SW 1271 (cell line): ENCODE measurements at regions not wholly inside any gene's neighbourhood (a gene's known extent, or its start where the extent isn't known, plus 50 kb on each side); places are given as distances from the start of the nearest gene placed in this dataset.

Experiments
- DNase-seq, 2 experiments: peaks; one replicate each; lab custom pipeline; 2025; lab: John Stamatoyannopoulos, UW

DNA sequence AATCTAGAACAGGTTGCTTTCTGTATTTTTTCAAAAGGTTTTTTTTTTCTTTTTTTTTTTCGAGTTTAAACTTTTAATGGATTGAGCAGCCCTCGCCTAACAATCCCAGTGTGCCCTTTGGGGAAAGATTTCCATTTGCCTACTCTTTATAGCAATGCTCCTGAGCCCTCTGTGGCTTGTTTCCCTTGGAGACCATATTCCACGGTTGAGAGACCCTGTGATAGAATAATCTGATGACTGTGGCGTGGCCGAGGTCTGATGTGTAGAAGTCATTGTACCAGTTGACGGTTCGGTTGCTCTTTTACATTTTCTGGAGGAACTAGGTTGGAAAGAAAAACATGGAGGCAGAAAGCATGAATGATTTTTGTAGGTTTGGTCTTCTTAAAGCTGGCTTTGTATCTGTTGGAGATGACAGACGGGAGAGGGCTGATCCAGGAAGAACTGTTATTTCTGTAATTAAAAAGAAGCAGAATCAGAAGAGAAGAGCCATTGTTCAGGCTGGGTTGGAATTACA, 305.7 kb upstream of the NRIP1 start:
- DNase-seq: no peak

DNA sequence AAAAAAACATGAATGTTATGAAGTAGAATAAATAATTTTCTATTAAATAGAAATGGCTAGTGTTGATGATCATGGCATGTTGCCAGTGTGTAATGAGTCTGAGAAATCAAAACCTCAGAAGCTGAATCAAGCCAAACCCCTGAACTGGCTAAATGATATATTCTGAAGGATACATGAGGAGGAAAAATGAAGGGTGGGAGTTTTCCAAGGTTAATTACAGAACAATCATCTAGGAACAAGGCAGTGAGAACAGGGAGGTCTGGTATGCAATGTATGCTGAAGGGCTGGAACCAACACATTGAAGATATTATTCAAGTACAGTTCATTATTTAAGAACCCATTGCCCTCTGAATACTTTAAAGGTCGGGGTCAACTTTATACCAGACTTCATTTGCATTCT, 309.1 kb upstream of the NRIP1 start:
- no peak for DNase-seq

DNA sequence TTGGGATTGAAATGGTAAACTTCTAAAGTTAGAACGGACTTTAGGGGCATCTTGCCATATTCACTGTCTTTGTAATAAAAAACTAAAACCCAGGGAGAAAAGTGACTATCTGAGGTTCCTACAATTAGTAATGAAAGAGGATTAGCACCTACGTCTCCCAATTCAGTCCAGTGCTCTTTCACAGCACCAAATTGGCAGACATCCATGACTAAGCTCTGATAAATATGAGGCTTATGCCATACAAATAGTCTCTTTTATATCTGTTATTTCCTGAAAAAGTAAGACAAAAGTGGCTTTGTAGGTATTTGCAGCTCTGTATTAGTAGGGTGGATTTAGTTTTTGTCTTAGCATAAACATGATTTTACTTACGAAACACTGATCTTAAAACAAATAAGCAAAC, 315.0 kb upstream of the NRIP1 start:
- no peak for DNase-seq

DNA sequence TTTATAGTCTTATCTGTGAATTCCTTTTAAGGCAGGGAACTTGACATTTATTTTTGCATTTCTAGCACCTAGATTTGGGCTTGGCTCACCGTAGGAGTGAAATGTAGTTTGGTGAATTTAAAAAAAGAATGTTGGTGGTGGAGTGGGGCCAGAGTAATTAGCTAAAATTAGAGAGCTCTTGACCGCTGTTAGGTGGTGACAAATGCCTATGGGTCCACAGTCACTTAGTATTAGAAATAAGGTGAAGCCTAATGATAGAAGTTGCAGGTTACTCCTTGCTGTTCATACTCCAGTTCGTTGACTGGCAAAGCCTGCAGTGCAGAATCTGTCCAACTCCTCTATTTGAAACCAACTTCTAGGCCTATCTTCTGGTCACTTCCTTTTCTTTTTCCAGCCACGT, 318.8 kb upstream of the NRIP1 start:
- DNase-seq: no peak

DNA sequence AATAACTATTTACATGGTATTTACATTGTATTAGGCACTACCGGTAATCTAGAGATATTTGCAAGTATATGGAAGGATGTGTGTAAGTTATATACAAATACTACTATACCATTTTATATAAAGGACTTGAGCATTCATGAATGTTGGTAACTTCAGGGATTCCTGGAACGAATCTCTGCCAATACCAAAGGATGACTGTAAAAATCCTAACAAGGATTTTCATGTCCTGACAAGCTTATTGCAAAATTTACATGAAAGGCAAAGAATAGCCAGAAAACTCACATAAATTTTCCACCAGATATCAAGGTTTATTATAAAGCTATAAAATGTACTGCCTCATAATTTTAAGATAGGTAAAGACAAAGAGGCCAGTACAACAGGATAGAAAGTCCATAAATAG, 325.2 kb upstream of the NRIP1 start:
- no peak for DNase-seq

DNA sequence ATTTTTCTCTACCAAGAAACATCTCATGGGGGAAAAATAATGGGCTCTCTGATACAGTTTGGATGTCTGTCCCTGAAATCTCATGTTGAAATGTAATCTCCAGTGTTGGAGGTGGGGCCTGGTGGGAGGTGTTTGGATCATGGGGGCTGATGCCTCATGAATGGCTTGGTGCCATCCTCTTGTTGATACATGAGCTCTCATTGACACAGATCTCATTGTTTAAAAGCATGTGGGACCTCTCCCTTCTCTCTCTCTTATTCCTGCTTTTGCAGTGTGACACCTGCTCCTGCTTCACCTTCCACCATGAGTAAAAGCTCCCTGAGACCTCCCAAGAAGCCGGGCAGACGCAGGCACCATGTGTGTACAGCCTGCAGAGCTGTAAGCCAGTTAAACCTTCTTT, 332.5 kb upstream of the NRIP1 start:
- no peak for DNase-seq

DNA sequence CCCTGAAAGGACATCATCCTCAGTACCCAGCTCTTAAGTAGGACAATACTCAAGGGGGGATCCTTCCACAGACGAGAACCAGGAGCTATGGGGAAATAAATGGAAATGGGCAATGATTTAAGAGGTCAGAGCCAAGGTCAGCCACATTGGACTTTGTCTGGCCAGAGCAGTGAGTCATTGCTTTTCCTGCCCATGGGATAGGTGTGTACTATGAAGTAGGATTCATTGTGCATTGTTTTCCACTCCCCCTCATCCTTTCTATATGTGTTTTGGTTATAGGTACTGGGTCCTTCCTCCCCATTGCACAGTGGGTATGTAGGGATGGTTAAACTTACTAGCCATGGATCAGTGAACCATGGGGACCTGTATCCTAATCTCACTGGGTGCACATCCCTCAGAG, 328.9 kb upstream of the USP25 start:
- no peak for DNase-seq

DNA sequence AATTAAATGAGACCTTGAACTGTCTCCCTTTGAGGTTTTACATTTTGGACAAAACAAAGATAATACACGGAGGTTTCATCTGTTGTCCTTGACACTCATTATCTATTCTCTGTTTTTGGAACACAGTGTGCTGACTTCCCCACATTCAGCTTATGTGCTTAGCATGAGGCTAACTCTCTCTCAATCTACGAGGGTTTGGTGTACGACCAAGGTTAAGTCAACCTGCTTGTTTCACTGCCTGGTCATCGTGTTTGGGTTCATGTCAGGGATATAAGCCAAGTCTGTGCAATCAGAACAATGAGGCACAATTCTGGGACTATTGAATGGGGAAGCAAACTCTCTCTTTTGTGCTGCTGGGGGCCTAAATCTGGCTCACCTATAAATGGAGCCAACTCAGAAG, 328.5 kb upstream of the USP25 start:
- DNase-seq: no peak

DNA sequence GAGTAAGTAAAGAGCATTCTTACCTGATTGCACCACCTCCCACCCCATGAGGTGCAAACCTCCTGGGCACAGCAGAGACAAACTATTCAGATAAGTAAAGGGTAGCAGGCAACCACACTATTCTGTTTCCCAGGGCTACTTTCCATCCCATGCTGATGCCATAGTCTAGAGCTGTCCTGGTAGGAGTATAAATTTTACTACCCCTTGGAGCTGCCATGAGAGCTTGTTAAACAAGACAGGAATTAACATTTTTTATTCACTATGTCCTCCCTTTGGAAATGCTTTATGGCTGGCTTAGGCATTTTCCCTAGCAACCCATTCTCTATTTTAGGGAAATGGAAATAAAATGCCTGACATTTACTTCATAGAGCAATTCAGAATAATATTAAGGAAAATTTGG, 324.6 kb upstream of the USP25 start:
- DNase-seq: no peak

DNA sequence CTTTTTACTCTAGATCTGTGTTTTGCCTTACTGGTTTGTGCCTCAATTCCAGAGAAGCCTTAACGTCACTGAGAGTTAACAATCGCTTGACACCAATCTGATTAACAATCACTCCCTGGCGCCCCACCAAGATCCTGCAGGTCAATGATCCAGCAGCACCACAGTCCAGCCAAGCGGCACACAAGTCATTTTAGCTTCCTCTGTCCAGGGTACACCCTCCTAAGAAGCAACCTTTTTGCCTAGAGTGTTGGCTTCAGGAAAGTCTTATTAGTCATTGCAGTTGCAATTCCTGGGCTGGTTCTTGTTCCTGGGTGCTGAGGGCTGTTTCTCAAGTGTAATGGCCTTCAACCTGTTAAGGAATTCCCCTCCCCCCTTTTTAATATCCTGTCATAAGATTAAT, 323.0 kb upstream of the USP25 start:
- no peak for DNase-seq

DNA sequence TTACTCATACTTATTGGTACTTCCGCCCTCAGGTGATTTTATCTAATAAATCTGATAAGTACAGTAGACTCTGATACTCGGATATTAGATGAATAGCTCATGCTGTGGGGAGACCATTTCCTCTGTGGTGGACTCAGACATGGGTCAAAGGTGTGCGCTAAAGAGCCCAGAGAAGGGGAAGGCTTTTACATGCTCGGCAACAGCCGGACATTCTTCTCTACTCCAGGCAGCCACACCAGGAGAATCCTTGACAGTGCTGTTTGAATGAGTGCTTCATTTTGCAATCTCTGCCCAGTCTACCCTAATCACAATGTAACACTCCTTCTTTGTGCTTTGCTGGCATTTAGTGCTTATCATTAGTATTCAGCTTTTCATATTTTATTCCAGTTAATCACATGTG, 322.2 kb upstream of the USP25 start:
- no peak for DNase-seq

DNA sequence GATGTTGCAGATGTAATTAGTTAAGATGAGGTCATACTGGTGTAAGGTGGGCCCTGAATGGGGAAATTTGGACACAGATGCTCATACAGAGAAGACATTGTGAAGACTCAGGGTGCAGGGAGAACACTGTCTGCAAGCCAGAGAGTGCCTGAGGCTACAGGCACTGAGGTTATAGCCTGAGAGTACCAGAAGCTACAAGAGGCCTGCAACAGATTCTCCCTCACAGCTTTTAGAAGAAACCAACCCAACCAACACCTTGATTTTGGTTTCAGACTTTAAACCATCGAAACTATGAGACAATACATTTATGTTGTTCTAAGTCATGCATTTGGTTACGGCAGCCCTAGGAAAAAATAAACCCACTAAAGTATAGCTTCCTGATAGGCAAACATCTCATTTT, 321.7 kb upstream of the USP25 start:
- DNase-seq: no peak

DNA sequence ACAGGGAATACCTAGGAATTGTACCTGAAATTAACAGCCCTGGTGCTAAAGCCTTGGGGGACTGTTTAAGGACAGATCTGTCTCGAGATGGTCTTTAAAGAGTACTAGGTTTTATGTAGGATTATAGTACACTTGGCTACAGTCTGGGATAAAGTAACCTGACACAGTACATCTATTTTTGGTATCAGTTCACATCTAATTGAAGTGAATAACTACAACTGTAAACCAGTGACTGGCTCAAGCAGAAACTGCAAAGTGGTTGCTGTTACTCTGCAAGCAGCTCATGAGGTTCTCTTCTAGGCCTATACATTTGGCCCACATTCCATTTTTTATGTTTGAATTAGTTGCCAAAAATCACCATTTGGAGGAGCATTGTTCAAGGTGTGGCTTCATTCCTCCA, 320.8 kb upstream of the USP25 start:
- no peak for DNase-seq

DNA sequence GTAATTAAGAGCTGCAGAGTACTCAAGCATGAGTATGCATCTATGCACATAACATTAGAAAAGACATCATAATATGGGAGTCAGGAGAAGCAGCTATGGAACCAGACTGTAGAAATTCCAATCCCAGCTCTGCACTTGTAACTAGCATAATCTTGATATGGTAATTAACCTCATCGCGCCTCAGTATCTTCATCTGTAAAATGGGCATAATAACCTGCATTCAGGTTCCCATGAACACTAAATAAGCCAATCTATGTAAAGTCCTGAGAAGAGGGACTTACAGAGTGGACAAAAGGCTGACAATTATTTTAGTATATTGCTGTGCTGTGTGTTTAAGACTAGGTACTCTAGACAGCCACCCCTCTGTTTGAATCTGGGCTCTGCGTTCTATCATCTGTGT, 318.9 kb upstream of the USP25 start:
- DNase-seq: no peak

DNA sequence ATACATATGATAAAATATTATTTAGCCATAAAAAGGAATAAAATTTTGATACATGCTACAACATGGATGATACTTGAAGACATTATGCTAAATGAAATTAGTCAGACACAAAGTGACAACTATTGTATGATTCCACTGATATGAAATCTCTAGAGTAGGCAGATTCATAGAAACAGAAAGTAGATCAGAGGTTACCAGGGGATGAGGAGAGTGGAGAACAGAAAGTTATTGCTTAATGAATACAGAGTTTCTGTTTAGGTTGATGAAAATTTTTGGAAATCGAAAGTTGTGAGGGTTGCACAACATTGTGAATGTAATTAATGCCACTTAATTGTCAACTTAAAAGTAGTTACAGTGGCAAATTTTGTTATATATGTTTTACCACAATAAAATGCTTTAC, 315.7 kb upstream of the USP25 start:
- DNase-seq: no peak

DNA sequence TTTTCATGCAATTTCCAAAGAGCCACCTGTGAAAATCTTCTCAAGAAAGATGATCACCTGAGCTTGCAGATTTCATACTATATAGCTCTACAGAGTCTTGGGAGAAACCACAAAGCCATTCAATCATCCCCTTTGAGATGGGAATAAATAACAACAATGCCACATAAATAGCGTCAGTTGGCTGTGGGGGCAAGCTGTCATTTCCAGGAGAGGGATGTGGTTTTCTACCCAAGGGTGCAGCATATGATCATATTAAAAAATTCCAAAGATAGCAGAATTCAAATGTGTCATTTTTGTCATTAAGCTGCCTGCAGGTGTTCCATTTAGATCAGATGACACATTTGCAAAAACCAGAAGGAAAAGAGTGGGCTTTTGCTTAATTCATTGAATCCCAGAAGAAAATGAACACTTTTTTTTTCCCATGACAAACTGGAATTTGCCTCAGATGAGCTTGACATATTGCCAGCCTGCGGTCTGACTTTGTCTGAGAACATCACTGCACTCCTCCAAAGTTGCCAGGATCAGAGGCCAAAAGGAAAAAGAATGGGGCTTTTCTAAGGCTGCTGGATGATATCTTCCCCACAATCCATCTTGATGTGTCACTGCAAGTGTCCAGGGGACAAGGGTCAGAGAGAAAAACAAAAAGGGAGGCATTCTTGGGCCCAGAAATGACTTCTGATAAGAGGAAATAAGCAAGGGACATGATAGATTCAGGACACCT, 314.1 kb upstream of the USP25 start:
- DNase-seq: no peak

DNA sequence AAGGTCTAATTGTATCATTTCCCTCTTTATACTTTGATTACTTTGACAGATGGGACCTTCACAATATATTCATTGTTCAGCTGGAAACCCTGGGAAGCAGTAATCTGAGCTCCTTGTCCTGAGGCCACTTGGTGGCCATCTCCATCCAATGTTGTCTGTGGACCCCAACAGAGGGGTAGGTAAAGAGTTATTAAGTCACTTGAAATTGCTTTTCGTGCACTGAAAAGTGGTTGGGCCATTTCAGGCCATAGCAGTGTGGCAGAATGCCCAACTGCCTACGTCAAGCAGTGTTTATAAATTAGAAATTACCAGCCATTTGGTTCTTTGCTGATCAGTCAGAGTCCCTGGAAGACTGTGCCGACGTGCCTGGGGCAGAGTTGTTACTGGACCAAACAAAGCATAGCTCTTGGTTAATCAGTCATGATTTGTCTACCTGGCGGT, 308.3 kb upstream of the USP25 start:
- no peak for DNase-seq

DNA sequence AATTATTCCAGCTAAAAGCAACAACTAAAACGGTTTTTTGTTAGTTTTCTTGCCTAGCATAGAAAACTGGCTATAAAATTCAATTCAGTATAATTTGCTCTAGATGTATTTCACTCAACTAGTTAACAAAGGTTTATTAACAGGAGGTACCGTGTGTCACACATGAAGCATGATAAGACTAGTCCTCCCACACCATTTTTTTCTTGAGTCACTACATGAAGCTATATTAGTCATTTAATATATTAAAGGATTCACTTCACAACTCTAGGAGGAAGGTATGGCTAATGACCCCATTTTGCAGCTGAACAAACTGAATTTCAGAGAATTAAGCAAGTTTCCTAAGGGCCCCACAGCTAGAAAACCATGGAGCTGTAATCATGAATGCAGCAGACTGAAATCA, 307.8 kb upstream of the USP25 start:
- no peak for DNase-seq

DNA sequence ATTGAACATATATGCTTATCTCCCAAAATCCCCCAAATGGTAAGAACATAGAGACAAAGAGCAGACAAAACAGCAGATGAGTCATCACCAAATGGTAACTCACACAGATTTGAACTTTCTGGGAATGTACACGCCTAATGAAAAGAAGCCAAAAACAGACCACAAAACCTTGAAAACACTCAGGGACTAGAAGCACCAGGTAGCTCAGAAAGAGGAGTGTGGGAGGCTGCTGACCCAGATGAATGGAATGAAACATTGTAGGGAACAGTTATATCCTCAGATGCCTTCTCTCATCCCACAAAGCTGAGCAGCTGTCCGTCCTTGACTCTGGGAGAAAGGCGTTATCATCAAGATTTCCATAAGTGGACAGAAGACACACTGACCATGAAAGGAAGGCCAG, 307.0 kb upstream of the USP25 start:
- DNase-seq: no peak

DNA sequence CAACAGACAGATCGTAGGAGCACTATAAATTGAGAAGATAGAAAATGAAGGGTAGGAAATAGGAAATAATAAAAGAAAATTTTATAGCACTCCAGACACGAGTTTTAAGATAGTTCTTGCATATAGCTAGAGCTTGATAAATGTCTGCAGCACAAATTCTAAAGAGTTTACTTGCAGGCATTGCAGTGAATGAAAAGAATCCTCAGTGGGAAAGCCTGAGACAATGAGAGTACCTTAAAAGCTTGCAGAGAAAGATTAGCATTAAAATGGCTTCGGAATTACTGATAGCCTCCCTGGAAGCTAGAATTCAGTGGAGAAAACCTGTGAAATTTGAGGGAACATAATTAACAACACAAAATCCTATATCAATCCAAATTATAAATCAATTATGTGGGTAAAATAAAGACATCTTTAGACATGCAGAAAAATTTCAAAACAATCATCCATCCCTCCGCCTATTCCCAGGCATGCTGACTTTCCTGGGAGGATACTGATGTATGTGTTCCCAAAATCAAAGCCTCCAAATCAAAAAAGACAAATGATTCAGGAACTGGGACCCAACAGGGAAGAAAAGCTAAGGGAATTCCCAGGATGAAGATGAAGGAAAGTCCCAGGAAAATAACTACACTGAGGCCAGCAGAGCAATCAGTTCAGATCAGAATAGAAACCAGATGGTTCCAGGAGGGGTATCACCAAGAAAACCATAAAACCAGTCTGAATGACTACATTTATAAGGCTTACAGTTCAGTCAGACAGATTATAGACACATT, 305.9 kb upstream of the USP25 start:
- DNase-seq: no peak

DNA sequence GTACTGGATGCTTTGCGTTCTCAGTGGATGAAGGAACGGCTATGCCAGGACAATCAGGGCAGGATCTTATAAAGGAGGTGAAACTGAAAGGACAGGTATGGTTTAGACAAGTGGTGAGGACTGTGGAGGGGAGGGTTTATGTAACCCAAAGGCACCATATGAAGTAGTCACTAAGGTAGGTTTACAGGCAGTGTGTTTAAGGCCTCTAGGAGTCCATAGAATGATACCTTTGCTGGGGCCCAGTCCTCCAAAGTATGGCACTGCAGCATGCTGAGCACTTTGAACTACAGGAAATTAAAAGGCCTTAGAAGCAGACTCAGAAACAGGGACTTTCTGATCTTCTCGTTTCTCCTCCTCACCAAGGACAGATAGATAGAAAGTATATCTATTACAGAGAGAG, 304.7 kb upstream of the USP25 start:
- no peak for DNase-seq

DNA sequence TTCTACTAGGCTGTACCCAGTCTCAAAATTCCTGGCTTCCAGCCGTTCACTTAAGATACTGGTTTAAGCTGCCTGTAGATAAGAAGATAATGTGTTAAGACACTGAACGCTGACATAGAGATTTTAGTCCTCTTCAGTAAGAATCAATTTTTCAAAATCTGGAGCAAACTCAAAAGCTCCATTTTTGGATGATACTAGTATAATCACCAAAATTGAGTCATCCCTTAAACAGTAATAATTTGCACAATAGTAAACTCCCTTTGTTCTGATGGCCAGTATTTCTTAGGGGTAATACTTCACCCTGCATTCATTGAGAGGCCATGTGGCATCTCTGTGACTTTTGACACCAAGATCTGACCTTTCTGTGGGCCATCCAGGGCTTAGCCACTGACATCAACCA, 299.8 kb upstream of the USP25 start:
- DNase-seq: no peak

DNA sequence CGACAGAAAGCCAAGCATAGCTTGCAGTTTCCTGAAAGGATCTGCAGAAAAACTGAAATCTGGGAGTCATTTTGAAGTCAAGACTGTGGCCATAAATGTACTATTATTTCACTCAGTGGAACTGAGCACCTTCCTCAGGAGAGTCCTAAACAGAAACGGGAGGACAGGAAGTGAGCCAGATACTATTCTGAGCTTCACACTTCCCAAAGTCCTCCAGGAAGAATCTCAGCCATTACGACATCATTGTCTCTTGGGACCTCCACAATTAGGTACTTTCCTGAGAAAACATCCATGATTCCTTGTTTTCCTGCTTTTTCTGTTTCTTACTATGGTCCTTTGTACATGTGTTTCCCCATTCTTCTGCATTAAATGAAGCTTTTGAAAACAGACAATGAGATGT, 299.2 kb upstream of the USP25 start:
- DNase-seq: no peak

DNA sequence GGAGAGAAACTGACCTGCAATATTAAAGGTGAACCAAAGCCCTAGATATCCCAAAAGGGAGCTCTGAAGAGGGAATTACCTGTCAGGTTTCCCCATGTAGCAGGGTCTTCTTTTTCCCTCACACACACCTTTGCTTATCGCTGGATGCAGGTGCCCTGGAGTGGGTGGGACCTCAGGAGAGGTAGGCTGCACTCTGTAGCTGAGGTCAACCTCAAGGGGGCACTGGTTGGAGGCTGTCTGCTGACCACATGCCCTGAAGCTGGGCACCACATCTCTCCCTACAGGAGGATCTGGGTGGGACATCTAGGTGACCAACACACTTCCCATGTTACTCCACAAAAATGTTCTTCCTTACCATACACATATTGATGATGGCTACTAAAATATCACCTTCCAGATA, 298.7 kb upstream of the USP25 start:
- DNase-seq: no peak
